ENCODE measurements at regions not wholly inside any gene's neighbourhood (a gene's known extent, or its start where the extent isn't known, plus 50 kb on each side); places are given as distances from the start of the nearest gene placed in this dataset.

- TF ChIP-seq, protein P1, sequence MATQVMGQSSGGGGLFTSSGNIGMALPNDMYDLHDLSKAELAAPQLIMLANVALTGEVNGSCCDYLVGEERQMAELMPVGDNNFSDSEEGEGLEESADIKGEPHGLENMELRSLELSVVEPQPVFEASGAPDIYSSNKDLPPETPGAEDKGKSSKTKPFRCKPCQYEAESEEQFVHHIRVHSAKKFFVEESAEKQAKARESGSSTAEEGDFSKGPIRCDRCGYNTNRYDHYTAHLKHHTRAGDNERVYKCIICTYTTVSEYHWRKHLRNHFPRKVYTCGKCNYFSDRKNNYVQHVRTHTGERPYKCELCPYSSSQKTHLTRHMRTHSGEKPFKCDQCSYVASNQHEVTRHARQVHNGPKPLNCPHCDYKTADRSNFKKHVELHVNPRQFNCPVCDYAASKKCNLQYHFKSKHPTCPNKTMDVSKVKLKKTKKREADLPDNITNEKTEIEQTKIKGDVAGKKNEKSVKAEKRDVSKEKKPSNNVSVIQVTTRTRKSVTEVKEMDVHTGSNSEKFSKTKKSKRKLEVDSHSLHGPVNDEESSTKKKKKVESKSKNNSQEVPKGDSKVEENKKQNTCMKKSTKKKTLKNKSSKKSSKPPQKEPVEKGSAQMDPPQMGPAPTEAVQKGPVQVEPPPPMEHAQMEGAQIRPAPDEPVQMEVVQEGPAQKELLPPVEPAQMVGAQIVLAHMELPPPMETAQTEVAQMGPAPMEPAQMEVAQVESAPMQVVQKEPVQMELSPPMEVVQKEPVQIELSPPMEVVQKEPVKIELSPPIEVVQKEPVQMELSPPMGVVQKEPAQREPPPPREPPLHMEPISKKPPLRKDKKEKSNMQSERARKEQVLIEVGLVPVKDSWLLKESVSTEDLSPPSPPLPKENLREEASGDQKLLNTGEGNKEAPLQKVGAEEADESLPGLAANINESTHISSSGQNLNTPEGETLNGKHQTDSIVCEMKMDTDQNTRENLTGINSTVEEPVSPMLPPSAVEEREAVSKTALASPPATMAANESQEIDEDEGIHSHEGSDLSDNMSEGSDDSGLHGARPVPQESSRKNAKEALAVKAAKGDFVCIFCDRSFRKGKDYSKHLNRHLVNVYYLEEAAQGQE (IDR thresholded peaks at IDR 0.05; ENCODE audit: borderline replicate concordance), result 0 out of 2 replicates have a peak, but pooled peaks have one; percentile 39
- TF ChIP-seq, protein P1 (CRISPR knock-in tag; IDR thresholded peaks at IDR 0.05; ENCODE audit: low read depth), result no peak
- TF ChIP-seq ZBTB7A (IDR thresholded peaks at IDR 0.05; ENCODE audit: borderline replicate concordance, control insufficient read depth, low read depth, low read length) (0 out of 2 replicates have a peak, but pooled peaks have one; percentile 19), TFE3 (CRISPR knock-in tag; IDR thresholded peaks at IDR 0.05) (peak; percentile 50; the same call in 1 of the 2 replicates), CREM (IDR thresholded peaks at IDR 0.05; ENCODE audit: low read depth) (peak; percentile 54; the same call in 1 of the 2 replicates)
- TF ChIP-seq, protein P2, sequence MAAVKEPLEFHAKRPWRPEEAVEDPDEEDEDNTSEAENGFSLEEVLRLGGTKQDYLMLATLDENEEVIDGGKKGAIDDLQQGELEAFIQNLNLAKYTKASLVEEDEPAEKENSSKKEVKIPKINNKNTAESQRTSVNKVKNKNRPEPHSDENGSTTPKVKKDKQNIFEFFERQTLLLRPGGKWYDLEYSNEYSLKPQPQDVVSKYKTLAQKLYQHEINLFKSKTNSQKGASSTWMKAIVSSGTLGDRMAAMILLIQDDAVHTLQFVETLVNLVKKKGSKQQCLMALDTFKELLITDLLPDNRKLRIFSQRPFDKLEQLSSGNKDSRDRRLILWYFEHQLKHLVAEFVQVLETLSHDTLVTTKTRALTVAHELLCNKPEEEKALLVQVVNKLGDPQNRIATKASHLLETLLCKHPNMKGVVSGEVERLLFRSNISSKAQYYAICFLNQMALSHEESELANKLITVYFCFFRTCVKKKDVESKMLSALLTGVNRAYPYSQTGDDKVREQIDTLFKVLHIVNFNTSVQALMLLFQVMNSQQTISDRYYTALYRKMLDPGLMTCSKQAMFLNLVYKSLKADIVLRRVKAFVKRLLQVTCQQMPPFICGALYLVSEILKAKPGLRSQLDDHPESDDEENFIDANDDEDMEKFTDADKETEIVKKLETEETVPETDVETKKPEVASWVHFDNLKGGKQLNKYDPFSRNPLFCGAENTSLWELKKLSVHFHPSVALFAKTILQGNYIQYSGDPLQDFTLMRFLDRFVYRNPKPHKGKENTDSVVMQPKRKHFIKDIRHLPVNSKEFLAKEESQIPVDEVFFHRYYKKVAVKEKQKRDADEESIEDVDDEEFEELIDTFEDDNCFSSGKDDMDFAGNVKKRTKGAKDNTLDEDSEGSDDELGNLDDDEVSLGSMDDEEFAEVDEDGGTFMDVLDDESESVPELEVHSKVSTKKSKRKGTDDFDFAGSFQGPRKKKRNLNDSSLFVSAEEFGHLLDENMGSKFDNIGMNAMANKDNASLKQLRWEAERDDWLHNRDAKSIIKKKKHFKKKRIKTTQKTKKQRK (IDR thresholded peaks at IDR 0.05; ENCODE audit: borderline replicate concordance, low read depth, low read length), result no peak
- TF ChIP-seq, protein P3, sequence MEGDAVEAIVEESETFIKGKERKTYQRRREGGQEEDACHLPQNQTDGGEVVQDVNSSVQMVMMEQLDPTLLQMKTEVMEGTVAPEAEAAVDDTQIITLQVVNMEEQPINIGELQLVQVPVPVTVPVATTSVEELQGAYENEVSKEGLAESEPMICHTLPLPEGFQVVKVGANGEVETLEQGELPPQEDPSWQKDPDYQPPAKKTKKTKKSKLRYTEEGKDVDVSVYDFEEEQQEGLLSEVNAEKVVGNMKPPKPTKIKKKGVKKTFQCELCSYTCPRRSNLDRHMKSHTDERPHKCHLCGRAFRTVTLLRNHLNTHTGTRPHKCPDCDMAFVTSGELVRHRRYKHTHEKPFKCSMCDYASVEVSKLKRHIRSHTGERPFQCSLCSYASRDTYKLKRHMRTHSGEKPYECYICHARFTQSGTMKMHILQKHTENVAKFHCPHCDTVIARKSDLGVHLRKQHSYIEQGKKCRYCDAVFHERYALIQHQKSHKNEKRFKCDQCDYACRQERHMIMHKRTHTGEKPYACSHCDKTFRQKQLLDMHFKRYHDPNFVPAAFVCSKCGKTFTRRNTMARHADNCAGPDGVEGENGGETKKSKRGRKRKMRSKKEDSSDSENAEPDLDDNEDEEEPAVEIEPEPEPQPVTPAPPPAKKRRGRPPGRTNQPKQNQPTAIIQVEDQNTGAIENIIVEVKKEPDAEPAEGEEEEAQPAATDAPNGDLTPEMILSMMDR (IDR thresholded peaks at IDR 0.05 in 2 of 3, conservative IDR thresholded peaks at IDR 0.05 in 1 of 3; ENCODE audit: insufficient read depth in 2 of 3, low read depth in 1 of 3, low read length in 3 of 3), result peak; percentile 79 to 89 (median 80)
- TF ChIP-seq, protein P4, sequence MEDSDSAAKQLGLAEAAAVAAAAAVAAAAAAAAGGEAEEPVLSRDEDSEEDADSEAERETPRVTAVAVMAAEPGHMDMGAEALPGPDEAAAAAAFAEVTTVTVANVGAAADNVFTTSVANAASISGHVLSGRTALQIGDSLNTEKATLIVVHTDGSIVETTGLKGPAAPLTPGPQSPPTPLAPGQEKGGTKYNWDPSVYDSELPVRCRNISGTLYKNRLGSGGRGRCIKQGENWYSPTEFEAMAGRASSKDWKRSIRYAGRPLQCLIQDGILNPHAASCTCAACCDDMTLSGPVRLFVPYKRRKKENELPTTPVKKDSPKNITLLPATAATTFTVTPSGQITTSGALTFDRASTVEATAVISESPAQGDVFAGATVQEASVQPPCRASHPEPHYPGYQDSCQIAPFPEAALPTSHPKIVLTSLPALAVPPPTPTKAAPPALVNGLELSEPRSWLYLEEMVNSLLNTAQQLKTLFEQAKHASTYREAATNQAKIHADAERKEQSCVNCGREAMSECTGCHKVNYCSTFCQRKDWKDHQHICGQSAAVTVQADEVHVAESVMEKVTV (CRISPR knock-in tag; IDR thresholded peaks at IDR 0.05), result peak; percentile 20; the same call in 1 of the 2 replicates
Measured at GRCh38 chr3:25897019-25897418, 107.1 kb downstream of the OXSM start (continued).

All from K562 (cell line).